GM21367 (cell line): ENCODE measurements at regions not wholly inside any gene's neighbourhood (a gene's known extent, or its start where the extent isn't known, plus 50 kb on each side); places are given as distances from the start of the nearest gene placed in this dataset.
"Not testable (repeated sequence)": the region's sequence is repeated elsewhere in the genome, so short reads cannot be mapped to it uniquely, and the experiment has no call there.

Experiments
- ATAC-seq: cut with Tn5 transposase; IDR thresholded peaks from one replicate; pipeline ENCODE4 v1.9.1; 2021; ENCODE audit not compliant: unreplicated experiment

DNA sequence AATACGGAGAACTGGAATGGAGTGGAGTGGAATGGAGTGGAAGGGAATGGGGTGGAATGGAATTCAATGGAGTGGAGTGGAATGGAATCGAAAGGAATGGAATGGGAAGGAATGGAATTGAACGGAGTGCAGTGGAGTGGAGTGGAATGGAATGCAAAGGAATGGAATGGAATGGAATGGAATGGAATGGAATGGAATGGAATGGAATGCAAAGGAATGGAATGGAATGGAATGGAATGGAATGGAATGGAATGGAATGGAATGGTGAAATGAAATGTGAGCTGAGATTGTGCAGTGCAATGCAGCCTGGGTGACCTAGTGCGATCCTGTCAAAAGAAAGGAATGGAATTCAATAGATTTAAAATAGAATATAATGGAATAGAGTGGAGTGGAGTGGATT is 357.3 kb upstream of the WSB1 start:
- not testable (repeated sequence) for ATAC-seq

DNA sequence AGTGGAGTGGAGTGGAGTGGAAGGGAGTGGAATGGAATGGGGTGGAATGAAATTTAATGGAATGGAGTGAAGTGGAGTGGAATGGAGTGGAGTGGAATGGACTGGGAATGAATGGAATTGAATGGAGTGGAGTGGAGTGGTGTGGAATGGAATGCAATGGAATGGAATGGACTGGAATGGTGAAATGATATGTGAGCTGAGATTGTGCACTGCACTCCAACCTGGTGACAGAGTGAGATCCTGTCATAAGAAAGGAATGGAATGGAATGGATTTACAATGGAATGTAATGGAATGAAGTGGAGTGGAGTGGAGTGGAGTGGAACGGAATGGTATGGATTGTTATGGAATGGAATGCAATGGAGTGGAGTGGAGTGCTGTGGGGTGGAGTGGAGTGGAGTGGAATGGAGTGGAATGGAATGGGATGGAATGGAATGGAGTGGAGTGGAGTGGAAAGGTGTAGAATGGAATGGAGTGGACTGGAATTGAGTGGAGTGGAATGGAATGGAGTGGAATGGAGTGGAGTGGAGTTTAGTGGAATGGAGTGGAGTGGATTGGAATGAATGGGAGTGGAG is 356.1 kb upstream of the WSB1 start:
- peak; percentile 53 for ATAC-seq

DNA sequence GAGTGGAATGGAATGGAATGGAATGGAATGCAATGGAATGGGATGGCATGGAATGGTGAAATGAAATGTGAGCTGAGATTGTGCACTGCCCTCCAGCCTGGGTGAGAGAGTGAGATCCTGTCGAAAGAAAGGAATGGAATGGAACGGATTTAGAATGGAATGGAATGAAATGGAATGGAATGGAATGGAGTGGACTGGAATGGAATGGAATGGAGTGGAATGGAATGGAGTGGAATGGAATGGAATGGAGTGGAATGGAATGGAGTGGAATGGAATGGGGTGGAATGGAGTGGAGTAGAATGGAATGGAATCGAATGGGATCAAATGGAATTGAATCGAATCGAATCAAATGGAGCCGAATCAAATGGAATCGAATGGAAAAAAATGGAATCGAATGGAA is 354.2 kb upstream of the WSB1 start:
- ATAC-seq, result not testable (repeated sequence)

DNA sequence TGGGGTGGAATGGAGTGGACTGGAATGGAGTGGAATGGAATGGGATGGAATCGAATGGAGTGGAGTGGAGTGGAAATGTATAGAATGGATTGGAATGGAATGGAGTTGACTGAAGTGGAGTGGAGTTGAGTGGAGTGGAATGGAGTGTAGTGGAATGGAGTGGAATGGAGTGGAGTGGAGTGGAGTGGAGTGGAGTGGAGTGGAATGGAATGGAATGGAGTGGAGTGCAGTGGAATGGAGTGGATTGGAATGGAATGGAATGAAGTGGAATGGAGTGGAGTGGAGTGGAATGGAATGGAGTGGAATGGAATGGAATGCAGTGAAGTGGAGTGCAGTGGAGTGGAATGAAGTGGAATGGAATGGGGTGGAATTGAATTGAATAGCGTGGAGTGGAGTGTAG is 353.3 kb upstream of the WSB1 start:
- not testable (repeated sequence) for ATAC-seq

DNA sequence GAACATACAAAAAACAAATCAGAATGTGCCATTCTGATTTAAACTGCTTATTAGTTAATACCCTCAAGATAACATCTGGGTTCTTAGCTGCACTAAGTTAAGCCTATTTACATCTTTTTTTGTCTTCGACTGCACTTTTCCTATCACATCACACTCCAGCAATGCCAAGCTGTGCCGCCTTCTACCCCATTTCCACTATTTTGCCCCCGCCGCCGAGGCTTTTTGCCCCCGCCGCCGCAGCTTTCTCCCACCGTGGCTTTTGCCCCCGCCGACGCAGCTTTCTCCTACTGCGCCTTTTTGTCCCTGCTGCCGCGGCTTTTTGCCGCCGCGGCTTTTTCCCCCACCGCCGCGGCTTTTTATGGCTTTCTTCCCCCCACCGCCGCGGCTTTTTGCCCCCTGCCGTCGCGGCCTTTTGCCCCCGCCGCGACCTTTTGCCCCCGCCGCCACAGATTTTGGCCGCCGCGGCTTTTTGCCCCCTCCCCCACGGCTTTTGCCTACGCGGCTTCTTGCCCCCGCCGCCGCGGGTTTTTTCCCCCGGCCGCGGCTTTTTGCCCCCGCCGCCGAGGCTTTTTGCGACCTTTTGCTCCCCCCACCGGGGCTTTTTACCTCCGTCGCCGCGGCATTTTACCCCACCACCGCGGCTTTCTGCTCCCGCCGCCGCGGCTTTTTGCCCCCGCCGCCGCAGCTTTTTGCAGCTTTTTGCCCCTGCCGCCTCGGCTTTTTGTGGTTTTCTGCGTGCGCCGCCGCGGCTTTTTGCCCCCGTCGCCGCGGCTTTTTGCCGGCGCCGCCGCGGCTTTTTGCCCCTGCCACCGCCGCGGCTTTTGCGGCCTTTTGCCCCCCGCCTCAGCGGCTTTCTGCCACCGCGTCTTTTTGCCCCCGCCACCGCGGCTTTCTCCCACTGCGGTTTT is 331.4 kb upstream of the WSB1 start:
- ATAC-seq, result no peak

DNA sequence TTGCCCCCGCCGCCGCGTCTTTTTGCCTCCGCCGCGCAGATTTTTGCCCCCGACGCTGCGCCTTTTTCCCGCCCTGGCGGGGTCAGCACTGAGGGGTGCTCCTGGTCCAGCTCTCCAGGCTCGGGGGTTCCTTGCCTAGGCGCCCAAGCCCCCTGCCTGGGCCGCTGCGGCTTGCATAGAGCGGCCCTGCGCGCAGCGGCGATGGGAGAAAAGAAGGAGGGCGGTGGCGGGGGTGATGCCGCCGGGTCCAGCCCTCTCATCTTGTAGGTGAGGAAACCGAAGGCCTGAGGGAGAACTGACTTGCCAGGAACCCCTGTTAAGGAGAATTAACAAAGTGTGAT is 330.8 kb upstream of the WSB1 start:
- ATAC-seq, result no peak

DNA sequence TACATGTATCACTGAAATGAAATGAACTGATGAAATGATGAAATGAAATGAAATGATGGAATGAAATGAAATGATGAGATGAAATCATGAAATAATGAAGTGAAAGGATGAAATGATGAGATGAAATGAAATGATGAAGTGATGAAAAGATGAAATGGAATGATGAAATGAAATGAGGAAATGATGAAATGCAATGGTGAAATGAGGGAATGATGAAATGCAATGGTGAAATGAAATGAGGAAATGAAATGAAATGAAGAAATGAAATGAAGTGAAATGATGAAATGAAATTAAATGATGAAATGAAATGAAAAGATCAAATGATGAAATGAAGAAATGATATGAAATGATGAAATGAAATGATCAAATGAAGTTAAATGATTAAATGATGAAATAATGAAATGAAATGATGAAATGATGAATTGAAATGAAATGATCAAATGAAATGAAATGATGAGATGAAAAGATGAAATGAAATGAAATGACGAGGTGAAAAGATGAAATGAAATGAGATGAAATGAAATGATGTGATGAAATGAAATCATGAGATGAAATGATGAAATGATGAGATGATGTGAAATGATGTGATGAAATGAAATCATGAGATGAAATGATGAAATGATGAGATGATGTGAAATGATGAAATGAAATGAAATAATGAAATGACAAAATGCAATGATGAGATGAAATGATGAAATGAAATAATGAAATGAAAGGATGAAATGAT is 327.9 kb upstream of the WSB1 start:
- ATAC-seq, result not testable (repeated sequence)

DNA sequence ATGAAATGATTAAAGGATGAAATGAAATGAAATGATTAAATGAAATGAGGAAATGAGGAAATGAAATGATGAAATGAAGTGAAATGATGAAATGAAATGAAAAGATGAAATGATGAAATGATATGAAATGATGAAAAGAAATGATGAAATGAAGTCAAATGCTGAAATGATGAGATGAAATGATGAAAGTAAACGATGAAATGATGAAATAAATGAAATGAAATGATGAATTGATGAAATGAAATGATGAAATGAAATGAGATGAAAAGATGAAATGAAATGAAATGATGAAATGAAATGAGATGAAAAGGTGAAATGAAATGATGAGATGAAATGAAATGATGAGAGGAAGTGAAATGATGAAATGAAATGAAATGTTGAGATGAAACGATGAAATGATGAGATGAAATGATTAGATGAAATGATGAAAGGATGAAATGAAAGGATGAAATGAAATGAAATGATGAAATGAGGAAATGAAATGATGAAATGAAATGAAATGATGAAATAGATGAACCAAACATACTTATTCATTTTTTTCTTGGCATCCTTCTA is 327.2 kb upstream of the WSB1 start:
- not testable (repeated sequence) for ATAC-seq

DNA sequence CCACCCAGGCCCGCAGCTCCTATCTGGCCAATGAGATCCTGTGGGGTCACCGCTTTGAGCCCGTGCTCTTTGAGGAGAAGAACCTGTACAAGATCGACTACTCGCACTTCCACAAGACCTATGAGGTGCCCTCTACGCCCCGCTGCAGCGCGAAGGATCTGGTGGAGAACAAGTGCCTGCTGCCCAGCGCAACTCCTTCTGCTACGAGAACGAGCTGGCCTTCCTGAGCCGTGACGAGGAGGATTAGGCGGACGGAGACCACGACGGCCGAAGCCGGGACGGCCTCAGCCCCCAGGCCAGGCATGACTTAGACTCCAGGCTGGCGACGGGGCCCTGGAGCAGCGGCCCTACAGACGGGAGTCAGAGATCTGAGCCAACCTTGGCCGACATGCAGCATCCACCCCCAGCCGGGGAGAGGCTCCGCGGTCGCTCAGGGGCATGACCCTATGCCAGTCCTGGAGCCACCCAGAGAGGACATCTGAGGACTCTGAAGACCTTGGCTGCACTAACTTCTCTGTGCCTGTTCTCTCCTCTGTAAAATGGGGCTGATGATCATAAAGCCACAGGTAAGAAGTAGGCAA is 312.0 kb upstream of the WSB1 start:
- not testable (repeated sequence) for ATAC-seq

DNA sequence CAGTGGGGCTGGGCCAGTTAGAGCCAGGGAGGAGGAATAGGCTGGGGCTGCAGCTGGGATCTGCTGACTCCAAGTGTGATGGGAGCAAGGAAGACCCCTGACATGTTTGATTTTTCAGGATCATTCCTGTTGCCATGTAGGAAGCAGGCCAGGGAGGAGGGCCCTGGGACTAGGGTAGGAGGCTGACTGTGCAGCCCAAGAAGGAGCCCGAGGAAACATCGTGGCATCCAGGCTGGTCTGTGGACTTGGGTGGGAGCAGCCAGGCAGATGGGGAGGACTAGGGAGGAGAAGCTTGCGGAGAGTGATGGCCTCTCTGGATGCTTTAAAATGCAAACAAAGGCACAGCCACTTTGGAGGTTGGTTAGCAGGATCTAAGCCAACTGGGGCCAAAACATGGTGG is 311.4 kb upstream of the WSB1 start:
- not testable (repeated sequence) for ATAC-seq

DNA sequence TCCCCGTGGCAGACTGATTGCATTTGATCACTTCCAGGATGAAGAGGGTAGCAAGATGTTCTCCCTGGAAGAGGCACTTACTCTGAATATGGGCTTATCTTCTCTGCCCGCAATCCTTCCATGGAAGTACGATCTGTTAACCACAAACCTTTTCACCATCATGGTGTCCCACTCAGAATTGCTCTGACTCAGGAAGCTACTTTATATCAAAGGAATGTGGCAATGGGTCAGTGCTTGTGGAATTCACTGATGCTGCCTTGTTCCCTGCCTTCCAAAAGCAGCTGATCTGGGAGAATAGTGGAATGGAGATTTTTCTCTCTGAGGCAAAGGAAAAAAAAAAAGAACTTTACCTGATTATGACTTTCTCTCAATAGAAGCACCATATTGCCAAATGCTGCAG is 306.1 kb upstream of the WSB1 start:
- not testable (repeated sequence) for ATAC-seq

DNA sequence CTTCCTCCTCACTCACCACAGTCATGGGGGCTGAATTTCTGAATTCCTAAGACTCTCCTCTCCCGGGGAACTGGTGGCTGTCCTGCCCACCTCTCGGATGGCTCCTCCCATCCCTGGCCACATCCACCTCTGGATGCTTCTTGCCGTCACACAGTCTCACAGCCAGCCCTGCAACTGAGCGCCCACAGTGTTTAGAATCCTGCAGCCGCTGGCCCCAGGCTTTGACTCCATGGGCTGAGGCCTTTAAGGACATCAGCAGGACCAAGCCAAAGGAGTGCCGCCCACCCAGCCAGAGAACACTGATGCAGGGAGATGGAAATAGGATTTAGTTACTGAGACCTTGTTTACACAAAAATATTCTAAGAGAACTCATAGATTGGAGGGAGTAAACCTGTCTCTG is 299.3 kb upstream of the WSB1 start:
- ATAC-seq, result not testable (repeated sequence)

DNA sequence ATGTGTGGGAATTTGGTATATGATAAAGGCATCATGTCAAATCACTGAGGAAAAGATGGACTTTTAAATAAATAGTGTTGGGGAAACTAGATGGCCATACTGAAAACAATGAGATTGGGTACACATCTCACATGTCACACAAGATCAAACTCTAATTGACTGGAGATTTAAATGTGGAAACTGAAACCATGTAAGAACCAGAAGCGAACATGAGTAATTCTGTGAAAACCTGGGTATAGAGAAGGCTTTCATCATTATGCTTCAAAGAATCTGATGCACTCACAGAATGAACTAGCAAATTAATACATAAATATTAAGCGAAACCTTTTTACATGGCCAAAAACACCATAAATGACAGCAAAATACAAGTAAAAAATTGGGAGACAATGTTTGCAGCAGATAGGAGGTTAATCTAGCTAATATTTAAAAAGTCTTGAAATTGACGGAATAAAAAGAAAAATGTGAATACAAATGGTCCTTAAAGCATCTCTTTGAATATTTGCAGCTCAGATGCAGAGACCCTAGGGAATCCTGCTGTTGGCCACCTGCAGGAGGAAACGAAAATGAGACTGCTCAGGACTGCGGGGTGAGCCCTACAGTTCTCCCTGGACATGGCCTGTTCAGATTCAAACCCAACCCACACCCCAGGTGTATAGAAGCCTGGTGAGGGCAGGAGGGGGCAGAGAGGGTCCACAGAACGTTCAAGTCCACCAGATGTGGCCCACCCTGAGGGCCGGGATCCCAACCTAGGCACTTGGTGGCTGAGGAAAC is 297.6 kb upstream of the WSB1 start:
- ATAC-seq, result not testable (repeated sequence)

DNA sequence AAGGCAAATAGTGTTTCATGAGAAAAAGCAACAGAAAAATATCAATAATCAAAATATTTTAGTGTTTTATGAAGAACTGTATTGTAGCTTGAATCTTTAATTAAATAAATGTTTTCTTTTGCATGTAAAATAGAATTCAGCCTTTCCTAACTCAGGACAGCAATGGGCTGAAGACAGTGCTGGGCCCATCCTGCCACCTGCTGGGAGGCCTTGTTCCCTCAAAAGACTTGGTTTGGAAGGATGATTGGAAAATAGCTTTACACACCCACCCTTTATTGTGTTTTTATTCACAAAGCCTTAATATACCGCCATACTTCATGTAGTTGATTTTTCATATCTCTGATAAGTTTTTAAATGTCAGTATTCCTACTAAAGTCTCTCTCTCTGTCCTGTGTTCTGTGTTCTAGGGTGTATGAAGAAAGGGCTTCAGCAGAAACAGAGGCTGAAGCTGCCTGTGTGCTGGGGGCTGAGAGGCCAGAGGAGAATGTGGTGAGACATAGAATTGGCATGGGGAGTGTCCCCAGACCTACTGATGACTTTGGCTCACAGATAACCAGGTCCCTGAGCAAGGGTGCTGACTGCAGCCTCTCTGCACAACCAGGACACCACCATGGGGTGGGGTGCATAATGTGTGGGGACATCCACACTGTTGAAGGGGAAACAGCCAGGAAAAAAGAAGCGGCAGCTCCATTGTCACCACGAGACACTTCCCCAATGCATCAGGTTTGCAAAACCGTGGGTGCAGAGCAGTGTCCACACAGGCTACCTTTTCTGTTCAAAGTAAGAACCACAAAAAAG is 286.0 kb upstream of the WSB1 start:
- ATAC-seq, result not testable (repeated sequence)

DNA sequence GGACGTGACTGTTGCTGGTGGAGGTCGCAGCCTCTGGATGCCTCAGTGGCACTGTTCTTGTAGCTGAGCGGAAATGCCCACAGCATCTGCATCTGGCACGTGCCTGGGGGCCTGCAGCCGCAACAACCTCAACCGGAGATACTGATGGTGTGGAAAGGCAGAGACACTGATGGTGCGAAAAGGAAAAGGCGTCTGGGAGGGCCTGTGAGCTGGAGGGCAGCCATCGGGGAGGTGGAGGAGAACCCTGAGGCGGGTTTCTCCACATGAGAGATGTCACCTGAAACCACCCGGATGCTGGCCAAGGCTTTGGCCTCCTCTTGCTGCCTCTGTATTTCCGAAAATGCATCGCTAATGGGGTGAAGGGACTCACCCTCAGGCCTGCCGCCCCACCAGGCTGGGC is 284.8 kb upstream of the WSB1 start:
- ATAC-seq, result no peak

DNA sequence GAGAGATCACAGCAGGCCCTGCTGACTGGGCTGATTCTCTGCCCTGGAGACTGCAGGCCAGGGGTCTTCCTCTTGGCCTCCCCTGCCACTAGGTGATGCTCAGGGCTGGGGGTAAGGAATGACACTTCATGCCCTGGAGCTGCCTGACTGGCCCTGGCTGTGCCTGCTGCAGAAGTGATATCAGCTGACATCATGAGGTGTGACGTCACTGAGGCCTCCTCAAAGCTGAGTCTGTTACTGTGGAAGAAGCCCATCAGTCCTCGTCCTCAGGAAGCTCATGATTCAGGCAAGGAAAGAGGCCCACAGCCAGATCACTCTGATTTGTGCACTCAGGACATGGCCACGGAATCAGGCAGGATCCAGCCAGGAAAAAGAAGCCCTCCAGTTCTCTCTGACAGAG is 283.8 kb upstream of the WSB1 start:
- not testable (repeated sequence) for ATAC-seq

DNA sequence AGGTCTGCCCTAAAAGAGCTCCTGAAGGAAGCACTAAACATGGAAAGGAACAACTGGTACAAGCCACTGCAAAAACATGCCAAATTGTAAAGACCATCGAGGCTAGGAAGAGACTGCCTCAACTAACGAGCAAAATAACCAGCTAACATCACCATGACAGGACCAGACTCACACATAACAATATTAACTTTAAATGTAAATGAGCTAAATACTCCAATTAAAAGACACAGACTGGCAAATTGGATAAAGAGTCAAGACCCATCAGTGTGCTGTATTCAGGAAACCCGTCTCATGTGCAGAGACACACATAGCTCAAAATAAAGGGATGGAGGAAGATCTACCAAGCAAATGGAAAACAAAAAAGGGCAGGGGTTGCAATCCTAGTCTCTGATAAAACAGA is 263.4 kb upstream of the WSB1 start:
- not testable (repeated sequence) for ATAC-seq

DNA sequence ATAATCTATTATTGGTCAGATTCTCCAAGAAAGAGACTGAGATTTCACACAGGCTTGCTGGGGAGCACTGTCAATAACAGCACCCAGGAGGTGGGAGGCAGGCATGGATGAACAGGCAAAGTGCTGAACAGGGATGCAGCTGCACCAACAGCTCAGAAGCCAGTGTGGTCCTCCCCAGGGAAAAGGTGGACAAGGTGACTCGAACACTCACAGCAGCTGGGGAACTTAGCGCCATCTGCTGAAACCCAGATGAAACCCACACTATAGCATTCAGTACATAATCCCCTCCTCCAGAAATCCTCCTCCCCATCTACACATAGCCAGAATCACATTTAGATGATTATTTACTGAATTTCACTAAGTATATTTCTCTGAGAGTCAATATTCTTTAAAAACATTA is 255.2 kb upstream of the WSB1 start:
- ATAC-seq, result no peak

DNA sequence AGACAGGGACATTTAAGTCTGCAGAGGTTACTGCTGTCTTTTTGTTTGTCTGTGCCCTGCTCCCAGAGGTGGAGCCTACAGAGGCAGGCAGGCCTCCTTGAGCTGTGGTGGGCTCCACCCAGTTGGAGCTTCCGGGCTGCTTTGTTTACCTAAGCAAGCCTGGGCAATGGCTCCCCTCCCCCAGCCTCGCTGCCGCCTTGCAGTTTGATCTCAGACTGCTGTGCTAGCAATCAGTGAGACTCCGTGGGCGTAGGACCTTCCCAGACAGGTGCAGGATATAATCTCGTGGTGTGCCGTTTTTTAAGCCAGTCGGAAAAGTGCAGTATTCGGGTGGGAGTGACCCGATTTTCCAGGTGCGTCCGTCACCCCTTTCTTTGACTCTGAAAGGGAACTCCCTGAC is 248.9 kb upstream of the WSB1 start:
- ATAC-seq, result not testable (repeated sequence)
